Upper lobe of right lung (tissue), 1 donor: ENCODE measurements at regions not wholly inside any gene's neighbourhood (a gene's known extent, or its start where the extent isn't known, plus 50 kb on each side); places are given as distances from the start of the nearest gene placed in this dataset.
"Not testable (repeated sequence)": the region's sequence is repeated elsewhere in the genome, so short reads cannot be mapped to it uniquely, and the experiment has no call there.

Source experiments
- ATAC-seq: fragments of 200-7000 bp; cut with Tn5 transposase; one replicate; pipeline ENCODE4 v1.9.1; 2020; ENCODE audit warnings: mild to moderate bottlenecking, moderate library complexity
- DNase-seq: peaks from one replicate; pipeline ENCODE4 v3.0.0-alpha.2; 2020
- H3K27ac ChIP-seq: fragments of 200-600 bp; one replicate; pipeline ENCODE4 v1.8.0; 2022
- H3K27me3 ChIP-seq: fragments of 200-600 bp; one replicate; pipeline ENCODE4 v1.8.0; 2022; ENCODE audit warnings: mild to moderate bottlenecking
- H3K36me3 ChIP-seq: fragments of 200-600 bp; one replicate; pipeline ENCODE4 v1.8.0; 2022
- H3K4me1 ChIP-seq: fragments of 200-600 bp; one replicate; pipeline ENCODE4 v1.8.0; 2022
- H3K4me3 ChIP-seq: fragments of 200-600 bp; one replicate; pipeline ENCODE4 v1.8.0; 2022; ENCODE audit warnings: mild to moderate bottlenecking
- H3K9me3 ChIP-seq: fragments of 200-600 bp; one replicate; pipeline ENCODE4 v1.8.0; 2022
- CTCF ChIP-seq: fragments of 200-600 bp; IDR thresholded peaks from one replicate; pipeline ENCODE4 v1.8.0; 2022; ENCODE audit warnings: antibody characterized with exemption
- intact Hi-C: fragments of 100-400 bp; cut with DNase I; formaldehyde crosslinking; loops from one replicate; pipeline ENCODE4 v1.11.0; 2022
- donor health status: DM: no; HTN: yes; CAD: no; lungs with severe emphysema.

- ATAC-seq (no peak), DNase-seq (no peak)
- Histone ChIP-seq H3K27ac (no peak overlapping the region), H3K4me1 (no peaks in the 10 kb centered on the region), H3K27me3 (no peaks in the 10 kb centered on the region), H3K9me3 (no peaks in the 10 kb centered on the region), H3K4me3 (no peak overlapping the region), H3K36me3 (no peaks in the 10 kb centered on the region)
- intact Hi-C loops: no loop called here
- no peak for TF ChIP-seq CTCF
Measured at GRCh38 chr13:90591260-90591926, 756.1 kb upstream of the MIR17HG start.

- H3K4me1 ChIP-seq: no peaks in the 10 kb centered on the region
- H3K27ac ChIP-seq: no peak overlapping the region
- DNase-seq (no peak), ATAC-seq (no peak)
- H3K9me3 ChIP-seq: no peaks in the 10 kb centered on the region
- no peaks in the 10 kb centered on the region for H3K27me3 ChIP-seq
- no peaks in the 10 kb centered on the region for H3K36me3 ChIP-seq
- TF ChIP-seq CTCF: no peak
- H3K4me3 ChIP-seq: no peak overlapping the region
- intact Hi-C loops: no loop called here
Measured at GRCh38 chr13:90591927-90592268, 755.6 kb upstream of the MIR17HG start.

- no peaks in the 10 kb centered on the region for H3K27me3 ChIP-seq
- H3K27ac ChIP-seq: no peak overlapping the region
- no peak overlapping the region for H3K4me3 ChIP-seq
- no peak for TF ChIP-seq CTCF
- DNase-seq: no peak
- intact Hi-C loops: no loop called here
- H3K9me3 ChIP-seq: no peaks in the 10 kb centered on the region
- no peaks in the 10 kb centered on the region for H3K4me1 ChIP-seq
- H3K36me3 ChIP-seq: no peaks in the 10 kb centered on the region
- ATAC-seq: no peak
Measured at GRCh38 chr13:90592943-90593342, 754.5 kb upstream of the MIR17HG start.

GRCh38 chr13:90594681-90595080 lies 752.8 kb upstream of the MIR17HG start:
- no peak overlapping the region for H3K27ac ChIP-seq
- no peak for TF ChIP-seq CTCF
- H3K36me3 ChIP-seq: no peaks in the 10 kb centered on the region
- ATAC-seq: no peak
- H3K9me3 ChIP-seq: no peaks in the 10 kb centered on the region
- intact Hi-C loops: no loop called here
- no peak overlapping the region for H3K4me3 ChIP-seq
- no peak for DNase-seq
- H3K4me1 ChIP-seq: no peaks in the 10 kb centered on the region
- H3K27me3 ChIP-seq: no peaks in the 10 kb centered on the region

- DNase-seq: no peak
- Histone ChIP-seq H3K9me3 (no peaks in the 10 kb centered on the region), H3K4me3 (no peak overlapping the region), H3K27me3 (no peaks in the 10 kb centered on the region), H3K36me3 (no peaks in the 10 kb centered on the region), H3K27ac (no peak overlapping the region), H3K4me1 (no peaks in the 10 kb centered on the region)
- no peak for ATAC-seq
- intact Hi-C loops: no loop called here
- no peak for TF ChIP-seq CTCF
Measured at GRCh38 chr13:90605664-90606063, 741.8 kb upstream of the MIR17HG start.

- H3K4me1 ChIP-seq, H3K9me3 ChIP-seq, DNase-seq, H3K27me3 ChIP-seq, H3K4me3 ChIP-seq, ATAC-seq, H3K27ac ChIP-seq, H3K36me3 ChIP-seq, intact Hi-C loops: not testable (repeated sequence)
Measured at GRCh38 chr13:90606921-90607320, 740.6 kb upstream of the MIR17HG start.
